ENCODE measurements at regions not wholly inside any gene's neighbourhood (a gene's known extent, or its start where the extent isn't known, plus 50 kb on each side); places are given as distances from the start of the nearest gene placed in this dataset.

GRCh38 chr18:39805218-39805617 lies 2149.8 kb upstream of the PIK3C3 start:
- ATAC-seq (ENCODE audit: insufficient number of reproducible peaks, low FRiP score, low read depth) (no peak), DNase-seq (ENCODE audit: low spot score) (no peak)
- Histone ChIP-seq H3K36me3 (no peaks in the 10 kb centered on the region), H3K9me3 (no peaks in the 10 kb centered on the region), H3K27me3 (replicated peaks; ENCODE audit: insufficient read depth) (no peaks in the 10 kb centered on the region), H3K4me3 (no peak overlapping the region), H3K27ac (no peak overlapping the region), H3K4me1 (ENCODE audit: control insufficient read depth in 1 of 2, low read depth in 2 of 2) (no peaks in the 10 kb centered on the region)
- no peak for TF ChIP-seq CTCF (IDR thresholded peaks at IDR 0.05)

GRCh38 chr18:39802648-39803229 lies 2152.3 kb upstream of the PIK3C3 start:
- no peak overlapping the region for H3K4me3 ChIP-seq
- no peak overlapping the region for H3K27ac ChIP-seq
- no peak for ATAC-seq (ENCODE audit: insufficient number of reproducible peaks, low FRiP score, low read depth)
- no peaks in the 10 kb centered on the region for H3K4me1 ChIP-seq (ENCODE audit: control insufficient read depth in 1 of 2, low read depth in 2 of 2)
- no peak for DNase-seq (ENCODE audit: low spot score)
- no peaks in the 10 kb centered on the region for H3K27me3 ChIP-seq (replicated peaks; ENCODE audit: insufficient read depth)
- TF ChIP-seq CTCF (IDR thresholded peaks at IDR 0.05), result no peak
- no peaks in the 10 kb centered on the region for H3K36me3 ChIP-seq
- no peaks in the 10 kb centered on the region for H3K9me3 ChIP-seq

GRCh38 chr18:39801848-39802247 lies 2153.2 kb upstream of the PIK3C3 start:
- H3K9me3 ChIP-seq, result no peaks in the 10 kb centered on the region

GRCh38 chr18:39801010-39801409 lies 2154.0 kb upstream of the PIK3C3 start:
- no peak for ATAC-seq (ENCODE audit: insufficient number of reproducible peaks, low FRiP score, low read depth)
- Histone ChIP-seq H3K36me3 (no peaks in the 10 kb centered on the region), H3K4me3 (no peak overlapping the region), H3K9me3 (no peaks in the 10 kb centered on the region), H3K27me3 (replicated peaks; ENCODE audit: insufficient read depth) (no peaks in the 10 kb centered on the region), H3K27ac (no peak overlapping the region), H3K4me1 (ENCODE audit: control insufficient read depth in 1 of 2, low read depth in 2 of 2) (no peaks in the 10 kb centered on the region)
- TF ChIP-seq CTCF (IDR thresholded peaks at IDR 0.05), result no peak
- no peak for DNase-seq (ENCODE audit: low spot score)

More at GRCh38 chr18:39801848-39802247, 2153.2 kb upstream of the PIK3C3 start:
- no peak overlapping the region for H3K4me3 ChIP-seq
- DNase-seq (ENCODE audit: low spot score) (no peak), ATAC-seq (ENCODE audit: insufficient number of reproducible peaks, low FRiP score, low read depth) (no peak)
- H3K27me3 ChIP-seq (replicated peaks; ENCODE audit: insufficient read depth), result no peaks in the 10 kb centered on the region
- no peak for TF ChIP-seq CTCF (IDR thresholded peaks at IDR 0.05)
- H3K36me3 ChIP-seq, result no peaks in the 10 kb centered on the region
- H3K27ac ChIP-seq, result no peak overlapping the region
- no peaks in the 10 kb centered on the region for H3K4me1 ChIP-seq (ENCODE audit: control insufficient read depth in 1 of 2, low read depth in 2 of 2)

- H3K4me3 ChIP-seq, result no peak overlapping the region
Observed at GRCh38 chr18:39799006-39799405, 2156.0 kb upstream of the PIK3C3 start.

More at GRCh38 chr18:39799006-39799405, 2156.0 kb upstream of the PIK3C3 start:
- H3K36me3 ChIP-seq, result no peaks in the 10 kb centered on the region
- no peak for ATAC-seq (ENCODE audit: insufficient number of reproducible peaks, low FRiP score, low read depth)
- H3K27ac ChIP-seq, result no peak overlapping the region
- H3K27me3 ChIP-seq (replicated peaks; ENCODE audit: insufficient read depth), result no peaks in the 10 kb centered on the region
- H3K9me3 ChIP-seq, result no peaks in the 10 kb centered on the region
- DNase-seq (ENCODE audit: low spot score), result no peak
- no peaks in the 10 kb centered on the region for H3K4me1 ChIP-seq (ENCODE audit: control insufficient read depth in 1 of 2, low read depth in 2 of 2)
- TF ChIP-seq CTCF (IDR thresholded peaks at IDR 0.05), result no peak
